NCI-H2081 (cell line): ENCODE measurements at regions not wholly inside any gene's neighbourhood (a gene's known extent, or its start where the extent isn't known, plus 50 kb on each side); places are given as distances from the start of the nearest gene placed in this dataset.
"Not testable (repeated sequence)": the region's sequence is repeated elsewhere in the genome, so short reads cannot be mapped to it uniquely, and the experiment has no call there.

ENCODE experiments used
- DNase-seq, 2 experiments: peaks; one replicate each; lab custom pipeline; 2025; lab: John Stamatoyannopoulos, UW

DNA sequence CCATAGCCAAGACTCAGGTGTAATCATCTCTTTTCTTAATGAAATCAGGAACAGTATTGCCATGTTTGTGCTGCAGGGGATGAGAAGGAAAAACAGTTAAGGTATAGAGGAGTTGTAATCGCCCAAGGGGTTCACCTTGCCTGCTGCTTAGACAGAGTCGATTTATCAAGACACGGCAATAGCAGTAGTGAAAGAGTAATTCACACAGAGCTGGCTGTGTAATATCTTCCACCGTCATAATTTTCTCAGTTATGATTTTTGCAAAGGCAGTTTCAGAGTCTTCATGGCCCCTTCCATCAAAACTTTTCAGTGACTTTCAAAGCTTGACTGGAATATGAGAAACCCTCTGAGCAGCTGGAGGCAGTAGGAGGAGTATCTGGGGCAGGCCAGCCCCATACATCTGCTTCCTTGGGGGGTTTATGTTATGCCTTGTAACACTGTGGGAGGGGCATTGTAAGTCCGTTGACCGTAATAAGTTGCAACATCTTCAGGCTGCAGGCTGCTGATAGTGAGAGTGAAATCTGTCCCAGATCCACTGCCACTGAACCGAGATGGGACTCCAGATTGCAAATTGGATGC lies 605.4 kb downstream of the RPIA start:
- not testable (repeated sequence) for DNase-seq

DNA sequence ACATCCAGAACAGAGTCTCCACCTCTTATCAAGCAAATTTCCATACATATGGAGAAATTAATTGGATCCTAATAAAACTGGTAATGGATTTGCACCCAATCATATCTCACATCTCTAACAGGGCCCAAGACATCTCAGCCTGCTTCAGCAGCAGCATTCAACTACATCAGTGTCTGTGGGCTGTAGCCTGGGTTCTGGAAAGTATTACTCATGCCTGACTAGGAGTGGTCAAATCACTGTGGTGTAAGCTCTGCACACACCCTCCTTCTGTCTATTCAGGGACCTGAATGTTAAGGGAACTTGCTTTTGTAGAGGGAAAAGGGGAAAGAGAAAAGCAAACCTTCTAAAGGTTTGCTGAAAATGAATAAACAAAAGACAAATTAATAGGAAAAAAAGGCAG lies 607.7 kb downstream of the RPIA start:
- DNase-seq, result not testable (repeated sequence)

DNA sequence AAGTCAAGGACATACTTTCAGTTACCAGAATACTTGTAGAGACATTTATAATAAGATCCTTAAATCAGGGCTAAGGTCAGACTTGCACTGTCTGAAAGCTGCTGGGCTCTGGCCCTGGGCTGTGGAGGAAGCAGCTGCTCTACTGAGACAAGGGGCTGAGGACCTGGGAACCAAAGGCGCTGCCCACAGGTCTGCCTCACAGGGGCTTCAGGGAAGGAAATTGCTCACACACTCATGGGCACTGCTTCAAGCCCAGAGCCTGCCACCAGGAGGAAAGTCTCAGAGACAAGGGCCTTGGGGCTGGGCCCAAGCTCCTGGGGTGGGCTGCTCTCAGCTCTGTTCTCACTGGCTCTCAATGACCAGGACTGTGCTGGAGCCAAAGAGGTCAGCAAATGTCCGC lies 614.1 kb downstream of the RPIA start:
- not testable (repeated sequence) for DNase-seq

DNA sequence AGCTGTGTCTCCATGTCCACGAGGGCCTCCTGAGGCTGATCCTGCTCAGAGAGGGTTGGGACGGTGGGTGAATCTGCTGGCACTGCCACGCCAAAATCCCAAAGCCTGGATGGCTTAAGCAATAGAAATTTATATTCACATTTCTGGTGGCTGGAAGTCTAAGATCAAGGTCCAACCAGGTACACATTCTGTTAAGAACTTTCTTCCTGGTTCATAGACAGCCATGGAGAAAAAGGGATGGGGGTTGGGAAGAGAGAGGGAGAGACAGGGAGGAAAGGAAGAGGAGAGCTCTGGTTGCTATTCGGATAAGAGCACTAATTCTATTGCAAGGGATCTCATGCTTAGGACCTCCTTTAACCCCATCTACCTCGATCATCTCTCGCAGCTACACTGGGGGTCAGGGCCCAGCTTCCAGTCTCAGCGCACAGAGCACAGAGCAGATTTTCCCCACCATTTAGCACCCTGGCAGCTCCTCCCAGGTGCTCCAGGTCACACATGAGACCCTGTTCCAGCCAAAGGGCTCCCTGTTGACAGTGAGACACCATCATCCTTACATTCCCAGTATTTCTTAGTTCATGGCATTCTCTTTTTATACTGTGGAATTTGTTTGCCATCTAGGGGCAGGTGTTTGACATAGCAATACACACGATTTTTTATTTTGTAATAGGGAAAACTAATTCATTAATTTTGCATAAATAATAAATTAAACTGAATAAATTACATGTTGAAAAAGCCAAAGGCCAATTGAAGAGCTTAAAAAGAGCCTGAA lies 615.6 kb downstream of the RPIA start:
- not testable (repeated sequence) for DNase-seq

DNA sequence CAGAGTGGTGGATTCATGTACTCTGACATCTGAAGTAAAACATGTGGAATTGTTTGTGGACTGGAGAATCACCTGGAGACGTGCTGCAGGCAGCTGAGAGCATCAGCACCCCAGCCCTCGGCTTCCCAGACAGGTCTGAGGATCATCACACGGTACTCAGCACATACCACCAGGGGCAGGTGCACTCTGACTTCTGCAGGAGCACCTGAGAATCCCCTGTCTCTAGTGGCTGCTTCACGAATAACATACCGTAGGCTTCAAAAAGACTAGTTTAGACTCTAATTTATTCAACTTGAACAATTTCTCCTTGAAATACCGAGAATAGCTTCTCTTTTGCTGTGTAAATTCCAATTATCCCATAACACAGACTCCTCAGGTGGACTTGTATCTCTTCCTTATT lies 627.5 kb downstream of the RPIA start:
- not testable (repeated sequence) for DNase-seq

DNA sequence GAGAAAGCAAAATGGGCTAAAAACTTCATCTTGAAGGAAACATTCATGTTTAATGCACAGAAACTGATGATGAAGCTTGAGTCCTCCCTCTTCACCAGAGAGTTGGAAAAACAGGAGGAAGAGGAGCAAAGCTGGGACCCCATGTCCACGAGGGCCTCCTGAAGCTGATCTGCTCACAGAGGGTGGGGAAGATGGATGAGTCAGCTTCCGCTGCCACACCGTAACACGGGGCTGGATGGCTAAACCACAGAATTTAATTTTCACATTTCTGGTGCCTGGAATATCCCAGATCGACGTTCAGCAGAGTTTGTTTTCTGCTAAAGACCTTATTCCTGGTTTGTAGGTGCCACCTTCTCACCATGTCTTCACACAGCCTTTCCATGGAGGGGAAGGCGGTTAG lies 634.4 kb downstream of the RPIA start:
- not testable (repeated sequence) for DNase-seq

DNA sequence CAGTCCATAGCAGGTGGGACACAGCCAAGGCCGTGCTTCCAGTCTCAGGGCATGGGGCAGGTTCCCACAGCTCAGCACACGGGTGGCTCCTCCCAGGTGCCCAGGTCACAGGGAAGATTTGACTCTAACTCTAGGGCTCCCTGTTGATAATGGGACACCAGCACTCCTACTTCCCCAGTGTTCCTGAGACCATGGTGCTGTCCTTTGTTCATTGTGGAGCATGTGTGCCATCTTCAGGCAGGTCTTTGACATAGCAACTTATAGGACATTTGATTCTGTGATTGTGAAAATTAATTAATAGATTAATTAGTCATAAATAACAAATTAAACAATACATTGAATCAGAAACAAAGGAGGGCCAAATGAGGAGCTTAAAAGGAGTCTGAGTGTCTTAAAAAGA lies 635.0 kb downstream of the RPIA start:
- not testable (repeated sequence) for DNase-seq

DNA sequence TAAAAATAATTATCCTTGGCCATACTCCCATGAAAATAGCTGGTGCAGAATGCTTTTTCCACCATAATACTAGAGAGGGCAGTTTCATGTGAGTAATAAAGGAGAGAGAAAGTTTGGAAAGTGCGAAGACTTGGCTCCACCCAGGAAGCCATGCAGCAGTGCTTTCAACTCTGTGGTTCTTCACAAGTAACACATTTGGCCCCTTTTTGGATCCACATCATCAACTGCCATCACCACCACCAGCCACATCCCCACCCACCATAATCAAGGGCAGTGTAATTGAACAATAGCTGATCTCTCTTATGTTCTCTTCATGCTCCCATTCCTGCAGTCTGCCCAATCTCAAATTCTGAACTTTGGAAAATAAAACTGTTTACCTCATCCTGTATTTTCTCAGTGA lies 637.3 kb downstream of the RPIA start:
- not testable (repeated sequence) for DNase-seq
